ENCODE measurements at regions not wholly inside any gene's neighbourhood (a gene's known extent, or its start where the extent isn't known, plus 50 kb on each side); places are given as distances from the start of the nearest gene placed in this dataset.

- Histone ChIP-seq H3K9ac (ENCODE audit: insufficient read depth, low read length) (no peak overlapping the region), H3K4me3 (replicated peaks in 1 of 4; ENCODE audit: control extremely low read depth in 1 of 4, insufficient read depth in 1 of 4, low read depth in 3 of 4, low read length in 4 of 4) (no peak overlapping the region), H3K27me3 (ENCODE audit: control insufficient read depth, insufficient read depth, low read length) (no peaks in the 10 kb centered on the region), H4K20me1 (ENCODE audit: control insufficient read depth, extremely low read depth, insufficient read depth, low read length) (no peaks in the 10 kb centered on the region), H2AFZ (ENCODE audit: low read length) (no peak overlapping the region), H3K79me2 (ENCODE audit: control insufficient read depth, insufficient read depth, low read length) (no peaks in the 10 kb centered on the region), H3K4me1 (ENCODE audit: control insufficient read depth, extremely low read depth, insufficient read depth, low read length) (no peaks in the 10 kb centered on the region), H3K36me3 (ENCODE audit: control insufficient read depth, insufficient read depth, low read length) (no peaks in the 10 kb centered on the region), H3K4me2 (ENCODE audit: extremely low read depth, insufficient read depth, low read length) (no peak overlapping the region), H3K9me3 (ENCODE audit: control insufficient read depth, insufficient read depth, low read depth, low read length) (no peaks in the 10 kb centered on the region), H3K27ac (ENCODE audit: insufficient read depth, low read length) (no peak overlapping the region)
- DNase-seq (ENCODE audit: low read depth in 2 of 2): no peak
- no peak for TF ChIP-seq EZH2 (IDR thresholded peaks at IDR 0.05; ENCODE audit: low read length, missing control alignments)
- TF ChIP-seq, protein P1, sequence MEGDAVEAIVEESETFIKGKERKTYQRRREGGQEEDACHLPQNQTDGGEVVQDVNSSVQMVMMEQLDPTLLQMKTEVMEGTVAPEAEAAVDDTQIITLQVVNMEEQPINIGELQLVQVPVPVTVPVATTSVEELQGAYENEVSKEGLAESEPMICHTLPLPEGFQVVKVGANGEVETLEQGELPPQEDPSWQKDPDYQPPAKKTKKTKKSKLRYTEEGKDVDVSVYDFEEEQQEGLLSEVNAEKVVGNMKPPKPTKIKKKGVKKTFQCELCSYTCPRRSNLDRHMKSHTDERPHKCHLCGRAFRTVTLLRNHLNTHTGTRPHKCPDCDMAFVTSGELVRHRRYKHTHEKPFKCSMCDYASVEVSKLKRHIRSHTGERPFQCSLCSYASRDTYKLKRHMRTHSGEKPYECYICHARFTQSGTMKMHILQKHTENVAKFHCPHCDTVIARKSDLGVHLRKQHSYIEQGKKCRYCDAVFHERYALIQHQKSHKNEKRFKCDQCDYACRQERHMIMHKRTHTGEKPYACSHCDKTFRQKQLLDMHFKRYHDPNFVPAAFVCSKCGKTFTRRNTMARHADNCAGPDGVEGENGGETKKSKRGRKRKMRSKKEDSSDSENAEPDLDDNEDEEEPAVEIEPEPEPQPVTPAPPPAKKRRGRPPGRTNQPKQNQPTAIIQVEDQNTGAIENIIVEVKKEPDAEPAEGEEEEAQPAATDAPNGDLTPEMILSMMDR (conservative IDR thresholded peaks at IDR 0.05 in 1 of 2, IDR thresholded peaks at IDR 0.05 in 1 of 2; ENCODE audit: low read depth in 1 of 2, low read length in 2 of 2): no peak
Observed at GRCh38 chr18:56390626-56391025, 247.8 kb downstream of the TXNL1 start.

DNA sequence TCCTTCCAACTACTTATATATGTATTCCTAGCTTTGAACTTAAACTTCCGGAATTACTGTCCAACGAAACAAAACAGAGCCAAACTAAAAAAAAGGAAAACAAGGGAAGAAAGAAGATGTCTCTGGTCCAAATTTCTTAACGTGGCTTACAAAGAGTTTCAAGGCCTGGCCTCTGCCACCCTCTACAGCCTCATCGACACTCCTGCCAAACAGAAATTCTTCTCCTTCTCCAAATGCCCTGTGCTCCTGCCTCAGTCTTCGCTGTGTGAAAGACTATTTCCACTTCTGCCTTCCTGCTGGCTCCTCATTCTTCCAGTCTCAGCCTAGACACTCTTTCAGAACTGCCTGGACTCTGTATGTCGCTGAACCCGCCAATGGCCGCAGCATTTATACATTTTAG lies 249.2 kb downstream of the TXNL1 start:
- Histone ChIP-seq H3K27ac (ENCODE audit: insufficient read depth, low read length) (no peak overlapping the region), H2AFZ (ENCODE audit: low read length) (peak overlapping the region; percentile 31), H4K20me1 (ENCODE audit: control insufficient read depth, extremely low read depth, insufficient read depth, low read length) (no peaks in the 10 kb centered on the region), H3K4me1 (ENCODE audit: control insufficient read depth, extremely low read depth, insufficient read depth, low read length) (no peaks in the 10 kb centered on the region), H3K9ac (ENCODE audit: insufficient read depth, low read length) (no peak overlapping the region), H3K79me2 (ENCODE audit: control insufficient read depth, insufficient read depth, low read length) (no peaks in the 10 kb centered on the region), H3K4me3 (replicated peaks in 1 of 4; ENCODE audit: control extremely low read depth in 1 of 4, insufficient read depth in 1 of 4, low read depth in 3 of 4, low read length in 4 of 4) (no peak overlapping the region), H3K9me3 (ENCODE audit: control insufficient read depth, insufficient read depth, low read depth, low read length) (no peaks in the 10 kb centered on the region), H3K27me3 (ENCODE audit: control insufficient read depth, insufficient read depth, low read length) (no peaks in the 10 kb centered on the region), H3K4me2 (ENCODE audit: extremely low read depth, insufficient read depth, low read length) (no peak overlapping the region), H3K36me3 (ENCODE audit: control insufficient read depth, insufficient read depth, low read length) (no peaks in the 10 kb centered on the region)
- peak in 1 of 2 donors; percentile 22 for DNase-seq (ENCODE audit: low read depth in 2 of 2)
- no peak for TF ChIP-seq EZH2 (IDR thresholded peaks at IDR 0.05; ENCODE audit: low read length, missing control alignments)
- TF ChIP-seq, protein P1 (conservative IDR thresholded peaks at IDR 0.05 in 1 of 2, IDR thresholded peaks at IDR 0.05 in 1 of 2; ENCODE audit: low read depth in 1 of 2, low read length in 2 of 2): peak in 1 of 2 donors; percentile 14

- no peak overlapping the region for H3K4me2 ChIP-seq (ENCODE audit: extremely low read depth, insufficient read depth, low read length)
- no peak overlapping the region for H3K27ac ChIP-seq (ENCODE audit: insufficient read depth, low read length)
- TF ChIP-seq, protein P1 (conservative IDR thresholded peaks at IDR 0.05 in 1 of 2, IDR thresholded peaks at IDR 0.05 in 1 of 2; ENCODE audit: low read depth in 1 of 2, low read length in 2 of 2): no peak
- no peak for TF ChIP-seq EZH2 (IDR thresholded peaks at IDR 0.05; ENCODE audit: low read length, missing control alignments)
- no peaks in the 10 kb centered on the region for H3K79me2 ChIP-seq (ENCODE audit: control insufficient read depth, insufficient read depth, low read length)
- no peaks in the 10 kb centered on the region for H3K4me1 ChIP-seq (ENCODE audit: control insufficient read depth, extremely low read depth, insufficient read depth, low read length)
- peak in 1 of 2 donors; percentile 32 for DNase-seq (ENCODE audit: low read depth in 2 of 2)
- no peaks in the 10 kb centered on the region for H3K36me3 ChIP-seq (ENCODE audit: control insufficient read depth, insufficient read depth, low read length)
- no peak overlapping the region for H3K4me3 ChIP-seq (replicated peaks in 1 of 4; ENCODE audit: control extremely low read depth in 1 of 4, insufficient read depth in 1 of 4, low read depth in 3 of 4, low read length in 4 of 4)
- H2AFZ ChIP-seq (ENCODE audit: low read length): no peak overlapping the region
- H3K27me3 ChIP-seq (ENCODE audit: control insufficient read depth, insufficient read depth, low read length): no peaks in the 10 kb centered on the region
- H4K20me1 ChIP-seq (ENCODE audit: control insufficient read depth, extremely low read depth, insufficient read depth, low read length): no peaks in the 10 kb centered on the region
- no peaks in the 10 kb centered on the region for H3K9me3 ChIP-seq (ENCODE audit: control insufficient read depth, insufficient read depth, low read depth, low read length)
- no peak overlapping the region for H3K9ac ChIP-seq (ENCODE audit: insufficient read depth, low read length)
Observed at GRCh38 chr18:56388571-56388970, 249.8 kb downstream of the TXNL1 start.

Measured in fibroblast of lung (primary cell).